BE2C (cell line): ENCODE measurements at regions not wholly inside any gene's neighbourhood (a gene's known extent, or its start where the extent isn't known, plus 50 kb on each side); places are given as distances from the start of the nearest gene placed in this dataset.

Experiments
- DNase-seq: peaks from one replicate; pipeline ENCODE4 v3.0.0-alpha.2; 2020
- H3K27me3 ChIP-seq: fragments of 250-450 bp; sonication (Bioruptor Pico); 2 replicates; pipeline ENCODE4 v1.5.1; 2020; ENCODE audit warnings: mild to moderate bottlenecking
- H3K36me3 ChIP-seq: fragments of 250-450 bp; sonication (Bioruptor Pico); 2 replicates; pipeline ENCODE4 v1.5.1; 2020; ENCODE audit warnings: mild to moderate bottlenecking
- H3K4me1 ChIP-seq: fragments of 250-450 bp; sonication (Bioruptor Pico); 2 replicates; pipeline ENCODE4 v1.5.1; 2020
- H3K4me3 ChIP-seq: 2 replicates; pipeline ENCODE4 v1.5.1; 2011; ENCODE audit warnings: low read depth, low read length
- H3K9me3 ChIP-seq: fragments of 250-450 bp; sonication (Bioruptor Pico); 2 replicates; pipeline ENCODE4 v1.5.1; 2020
- TF ChIP-seq, protein P1 (sequence below): IDR thresholded peaks from 2 replicates; pipeline ENCODE4 v1.5.1; 2012; ENCODE audit warnings: mild to moderate bottlenecking, low read depth, low read length

DNA sequence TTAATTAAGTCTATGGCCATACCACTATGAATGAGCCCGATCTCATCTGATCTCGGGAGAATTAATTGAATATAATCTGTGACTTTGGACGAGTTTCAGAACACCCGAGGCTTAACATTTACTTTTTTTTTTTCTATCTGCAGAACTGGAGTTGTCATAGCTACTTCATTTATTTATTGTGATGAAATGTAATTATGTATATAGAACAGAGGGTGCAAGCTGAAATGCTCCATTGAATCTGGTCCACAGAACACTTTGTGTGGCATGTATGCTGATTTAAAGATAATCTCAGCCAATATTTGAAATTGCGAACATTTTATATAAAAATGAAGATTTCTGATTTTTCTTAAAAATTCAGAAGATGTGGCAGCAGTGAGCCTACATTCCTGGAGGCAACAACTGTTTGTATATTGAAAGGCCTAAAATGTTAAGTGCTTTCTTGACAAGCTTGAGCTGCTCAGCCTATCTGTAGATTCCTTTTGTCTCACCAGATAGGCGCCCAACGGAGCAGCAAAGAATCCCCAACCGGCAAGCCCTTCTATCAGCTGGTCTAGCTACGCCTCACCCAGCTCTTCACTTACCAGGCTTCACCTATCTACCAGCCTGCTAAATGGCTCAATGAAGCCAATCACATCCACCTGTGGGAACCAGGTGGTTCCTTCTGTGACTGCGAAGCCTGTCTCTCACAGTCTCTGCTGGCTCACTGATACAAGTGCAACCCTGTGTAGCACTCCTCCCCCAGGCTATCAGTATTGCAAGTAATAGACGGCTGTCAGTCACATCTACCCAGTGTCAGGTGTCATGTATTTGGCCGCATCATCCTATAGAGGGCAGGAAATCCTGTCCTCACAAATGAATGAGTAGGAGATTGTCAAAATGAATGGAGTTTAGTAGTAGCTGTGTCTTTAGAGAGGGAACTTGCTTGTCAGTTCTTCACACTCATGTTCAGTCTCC, 170.6 kb upstream of the MRPS30 start:
- H3K27me3 ChIP-seq, result no peaks in the 10 kb centered on the region
- H3K4me3 ChIP-seq, result no peak overlapping the region
- no peaks in the 10 kb centered on the region for H3K36me3 ChIP-seq
- no peak for DNase-seq
- no peaks in the 10 kb centered on the region for H3K4me1 ChIP-seq
- TF ChIP-seq, protein P1, sequence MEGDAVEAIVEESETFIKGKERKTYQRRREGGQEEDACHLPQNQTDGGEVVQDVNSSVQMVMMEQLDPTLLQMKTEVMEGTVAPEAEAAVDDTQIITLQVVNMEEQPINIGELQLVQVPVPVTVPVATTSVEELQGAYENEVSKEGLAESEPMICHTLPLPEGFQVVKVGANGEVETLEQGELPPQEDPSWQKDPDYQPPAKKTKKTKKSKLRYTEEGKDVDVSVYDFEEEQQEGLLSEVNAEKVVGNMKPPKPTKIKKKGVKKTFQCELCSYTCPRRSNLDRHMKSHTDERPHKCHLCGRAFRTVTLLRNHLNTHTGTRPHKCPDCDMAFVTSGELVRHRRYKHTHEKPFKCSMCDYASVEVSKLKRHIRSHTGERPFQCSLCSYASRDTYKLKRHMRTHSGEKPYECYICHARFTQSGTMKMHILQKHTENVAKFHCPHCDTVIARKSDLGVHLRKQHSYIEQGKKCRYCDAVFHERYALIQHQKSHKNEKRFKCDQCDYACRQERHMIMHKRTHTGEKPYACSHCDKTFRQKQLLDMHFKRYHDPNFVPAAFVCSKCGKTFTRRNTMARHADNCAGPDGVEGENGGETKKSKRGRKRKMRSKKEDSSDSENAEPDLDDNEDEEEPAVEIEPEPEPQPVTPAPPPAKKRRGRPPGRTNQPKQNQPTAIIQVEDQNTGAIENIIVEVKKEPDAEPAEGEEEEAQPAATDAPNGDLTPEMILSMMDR, result no peak
- no peaks in the 10 kb centered on the region for H3K9me3 ChIP-seq

DNA sequence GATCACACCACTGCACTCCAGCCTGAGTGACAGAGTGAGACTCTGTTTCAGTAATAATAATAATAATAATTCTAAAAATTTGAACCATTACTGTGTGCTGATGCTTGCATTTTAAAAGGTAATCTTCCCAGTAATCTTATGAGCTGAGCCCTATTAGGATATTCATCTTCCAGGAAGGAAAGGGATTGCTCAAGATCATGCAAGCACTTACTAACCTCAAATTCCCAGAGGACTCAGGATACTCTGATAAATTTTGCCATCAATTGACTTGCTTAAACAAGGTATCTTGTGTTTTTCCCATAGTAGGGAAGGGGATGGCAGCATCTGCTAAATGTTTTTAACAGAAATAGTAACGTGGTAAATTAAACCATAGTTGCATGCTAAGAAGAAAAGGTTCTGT, 176.4 kb upstream of the MRPS30 start:
- Histone ChIP-seq H3K36me3 (no peaks in the 10 kb centered on the region), H3K4me1 (no peaks in the 10 kb centered on the region), H3K4me3 (no peak overlapping the region), H3K9me3 (no peaks in the 10 kb centered on the region), H3K27me3 (no peaks in the 10 kb centered on the region)
- DNase-seq, result no peak
- TF ChIP-seq, protein P1, result no peak

DNA sequence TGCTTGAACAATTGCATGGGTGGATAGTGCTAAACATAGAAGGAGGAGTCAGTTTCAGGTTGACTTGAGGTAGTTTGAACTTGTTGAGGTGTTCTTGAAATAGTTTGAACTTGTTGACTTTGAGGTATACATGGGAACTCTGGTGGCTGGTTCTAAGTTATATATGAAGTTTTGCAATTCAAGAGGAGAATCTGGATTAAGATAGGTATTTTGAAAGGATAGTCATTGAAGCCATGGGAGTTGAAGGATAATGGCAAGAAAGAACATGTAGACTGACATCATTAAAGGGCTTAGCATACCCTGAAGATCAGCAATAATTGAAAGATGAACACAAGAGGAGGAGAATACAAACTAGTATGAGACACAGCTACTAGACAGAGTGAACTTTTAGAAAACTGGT, 181.9 kb upstream of the MRPS30 start:
- H3K4me1 ChIP-seq, result no peaks in the 10 kb centered on the region
- no peaks in the 10 kb centered on the region for H3K27me3 ChIP-seq
- no peak for DNase-seq
- no peak overlapping the region for H3K4me3 ChIP-seq
- TF ChIP-seq, protein P1, result no peak
- no peaks in the 10 kb centered on the region for H3K36me3 ChIP-seq
- H3K9me3 ChIP-seq, result no peaks in the 10 kb centered on the region

DNA sequence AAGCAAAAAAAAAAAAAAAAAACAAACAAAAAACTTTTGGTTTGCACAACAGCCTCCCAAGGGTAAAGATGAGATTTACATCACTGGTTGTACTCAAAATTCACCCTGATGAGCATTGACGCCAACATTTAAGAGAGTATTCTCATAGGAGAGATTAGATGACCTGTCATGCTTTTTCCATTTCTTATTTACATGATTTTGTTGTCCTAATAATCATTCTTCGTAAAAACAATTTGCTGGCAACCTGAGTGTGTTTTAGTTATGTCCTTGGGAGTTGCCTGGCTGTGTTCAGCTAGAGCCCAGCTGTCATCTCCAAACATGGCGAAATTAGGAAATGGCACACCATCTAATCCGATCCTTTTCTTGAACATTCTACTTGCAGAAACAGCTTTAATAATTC, 186.4 kb upstream of the MRPS30 start:
- H3K4me3 ChIP-seq, result no peak overlapping the region
- no peaks in the 10 kb centered on the region for H3K4me1 ChIP-seq
- H3K36me3 ChIP-seq, result no peaks in the 10 kb centered on the region
- H3K27me3 ChIP-seq, result no peaks in the 10 kb centered on the region
- DNase-seq, result no peak
- H3K9me3 ChIP-seq, result no peaks in the 10 kb centered on the region
- TF ChIP-seq, protein P1, result no peak

DNA sequence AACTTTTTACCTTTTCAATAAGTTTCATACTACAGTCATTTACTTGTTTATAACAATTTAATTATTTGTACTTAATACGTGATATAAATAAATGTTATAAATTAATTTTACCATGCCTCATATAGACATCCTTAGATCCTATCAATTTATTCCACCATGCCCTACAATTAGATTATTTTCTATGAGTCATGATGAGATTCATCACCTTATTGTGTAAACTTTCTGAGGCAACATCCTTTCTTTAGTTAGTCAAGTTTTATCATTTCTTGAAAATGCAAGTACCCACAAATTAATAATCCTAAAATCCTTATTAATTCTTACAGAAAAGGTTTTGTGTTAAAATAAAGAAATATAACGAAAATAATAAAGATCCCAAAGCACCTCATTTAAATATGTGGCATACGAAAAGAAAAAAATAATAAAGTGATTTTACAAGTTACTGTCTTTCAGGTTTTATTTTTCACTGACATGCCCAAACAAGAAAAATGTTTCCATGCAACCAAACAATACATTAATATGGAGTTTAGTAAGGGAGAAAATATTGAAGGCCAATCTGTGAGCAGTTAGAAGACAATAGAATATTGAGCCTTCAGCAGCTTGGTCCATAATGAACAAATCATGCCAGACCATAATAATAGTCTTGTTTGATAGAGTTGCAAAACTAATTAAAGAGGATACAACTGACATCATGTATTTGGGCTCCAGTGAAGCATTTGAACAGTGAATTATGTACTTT, 188.7 kb upstream of the MRPS30 start:
- TF ChIP-seq, protein P1, result no peak
- Histone ChIP-seq H3K4me3 (no peak overlapping the region), H3K4me1 (no peaks in the 10 kb centered on the region), H3K9me3 (no peaks in the 10 kb centered on the region), H3K36me3 (no peaks in the 10 kb centered on the region), H3K27me3 (no peaks in the 10 kb centered on the region)
- DNase-seq, result no peak

DNA sequence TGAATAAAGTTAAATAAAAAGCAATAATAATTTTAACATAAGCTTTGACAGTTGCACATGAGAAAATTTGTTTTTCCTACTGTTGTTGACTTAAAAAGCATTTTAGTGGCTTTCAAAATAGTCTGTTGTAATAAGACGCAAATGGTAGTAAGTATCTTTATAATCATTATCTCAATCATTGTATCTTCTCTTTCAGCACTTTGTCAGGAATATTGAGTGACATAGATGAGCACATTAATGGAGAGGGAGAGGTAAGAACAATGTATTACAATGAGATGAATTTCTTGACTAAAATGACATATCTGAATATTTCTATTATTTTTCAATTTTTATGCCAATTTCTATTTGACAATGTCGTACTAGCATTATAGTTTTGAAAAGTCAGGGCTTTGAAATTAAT, 193.9 kb upstream of the MRPS30 start:
- no peaks in the 10 kb centered on the region for H3K36me3 ChIP-seq
- DNase-seq, result no peak
- H3K4me1 ChIP-seq, result no peaks in the 10 kb centered on the region
- no peaks in the 10 kb centered on the region for H3K9me3 ChIP-seq
- TF ChIP-seq, protein P1, result no peak
- no peak overlapping the region for H3K4me3 ChIP-seq
- no peaks in the 10 kb centered on the region for H3K27me3 ChIP-seq
